HG03064 (cell line): ENCODE measurements at regions not wholly inside any gene's neighbourhood (a gene's known extent, or its start where the extent isn't known, plus 50 kb on each side); places are given as distances from the start of the nearest gene placed in this dataset.
"Not testable (repeated sequence)": the region's sequence is repeated elsewhere in the genome, so short reads cannot be mapped to it uniquely, and the experiment has no call there.

Experiments
- ATAC-seq: cut with Tn5 transposase; IDR thresholded peaks from one replicate; pipeline ENCODE4 v1.9.1; 2021; ENCODE audit warnings: low read depth; ENCODE audit not compliant: unreplicated experiment

DNA sequence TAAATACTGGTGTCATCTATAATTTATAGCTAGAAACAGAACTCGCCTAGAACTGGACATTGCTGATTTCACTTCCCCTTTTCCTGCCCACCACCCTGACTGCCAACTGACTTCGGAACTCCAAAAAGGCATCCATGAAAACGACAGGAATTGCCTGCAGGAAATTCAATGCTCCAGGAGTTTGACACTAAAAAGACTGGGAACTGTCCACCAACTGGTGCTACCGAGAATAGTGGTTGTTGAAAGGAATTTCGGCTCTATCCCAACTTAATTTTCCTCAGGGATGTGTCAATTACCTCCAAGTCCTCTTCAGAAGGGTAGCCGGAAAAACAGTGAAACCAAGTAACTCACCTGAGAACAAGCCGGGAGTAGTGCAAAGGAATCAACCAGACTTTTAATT lies 440.0 kb downstream of the PRELID2 start:
- not testable (repeated sequence) for ATAC-seq

GRCh38 chr5:145393426-145393825 lies 441.7 kb downstream of the PRELID2 start:
- no peak for ATAC-seq

- no peak for ATAC-seq
Observed at GRCh38 chr5:145389047-145389446, 446.1 kb downstream of the PRELID2 start.

GRCh38 chr5:145385276-145385675 lies 449.9 kb downstream of the PRELID2 start:
- ATAC-seq, result no peak

DNA sequence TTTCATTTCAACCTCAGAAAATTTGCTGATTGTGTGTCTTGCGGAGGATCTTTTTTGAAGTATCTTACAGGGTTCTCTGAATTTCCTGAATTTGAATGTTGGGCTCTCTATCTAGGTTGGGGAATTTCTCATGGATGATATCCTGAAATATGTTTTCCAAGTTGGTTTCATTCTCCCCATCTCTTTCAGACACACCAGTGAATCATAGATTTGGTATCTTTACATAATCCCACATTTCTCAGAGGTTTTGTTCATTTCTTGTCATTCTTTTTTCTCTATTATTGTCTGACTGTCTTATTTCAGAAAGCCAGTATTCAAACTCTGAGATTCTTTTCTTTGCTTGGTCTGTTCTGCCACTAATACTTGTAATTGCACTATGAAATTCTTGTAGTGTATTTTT lies 456.9 kb downstream of the PRELID2 start:
- ATAC-seq, result no peak

GRCh38 chr5:145375521-145375920 lies 459.6 kb downstream of the PRELID2 start:
- no peak for ATAC-seq

- ATAC-seq, result no peak
Observed at GRCh38 chr5:145365464-145365863, 469.7 kb downstream of the PRELID2 start.

DNA sequence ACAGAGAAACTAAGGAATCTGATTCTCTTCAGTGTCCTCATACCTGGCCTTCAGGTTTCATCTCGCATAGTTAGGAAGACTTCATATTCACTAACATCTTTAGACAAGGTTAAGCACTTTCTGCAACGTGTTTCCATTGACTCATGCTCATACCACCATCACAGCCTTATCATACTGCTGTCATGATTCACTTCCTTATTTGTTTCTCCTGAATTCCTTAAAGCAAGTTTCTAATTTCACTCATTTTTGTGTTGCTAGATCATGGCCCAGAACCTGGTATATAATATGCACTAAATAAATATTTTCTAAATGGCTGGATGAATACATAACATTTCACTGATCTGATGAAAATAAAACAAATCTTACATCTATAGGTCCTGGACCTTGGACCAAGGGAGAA lies 472.9 kb downstream of the PRELID2 start:
- ATAC-seq, result no peak

DNA sequence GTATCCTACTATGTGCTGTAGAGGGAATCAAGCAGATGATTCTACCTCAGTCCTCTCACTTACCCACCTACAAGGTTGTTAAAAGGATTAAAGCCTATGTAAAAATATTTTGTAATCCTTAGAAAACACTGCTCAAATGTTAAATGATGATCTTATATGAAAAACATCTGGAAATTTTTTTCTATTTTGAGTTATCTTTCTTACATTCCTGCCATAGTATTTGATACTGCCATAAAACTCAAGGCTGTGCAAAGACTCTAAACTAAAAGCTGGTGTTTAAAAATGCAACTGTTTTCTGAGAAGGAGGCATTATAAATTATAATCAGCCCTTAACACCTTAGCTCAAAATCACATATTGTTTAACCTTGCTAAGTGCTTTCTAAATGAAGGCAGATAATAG lies 474.2 kb downstream of the PRELID2 start:
- ATAC-seq, result no peak

DNA sequence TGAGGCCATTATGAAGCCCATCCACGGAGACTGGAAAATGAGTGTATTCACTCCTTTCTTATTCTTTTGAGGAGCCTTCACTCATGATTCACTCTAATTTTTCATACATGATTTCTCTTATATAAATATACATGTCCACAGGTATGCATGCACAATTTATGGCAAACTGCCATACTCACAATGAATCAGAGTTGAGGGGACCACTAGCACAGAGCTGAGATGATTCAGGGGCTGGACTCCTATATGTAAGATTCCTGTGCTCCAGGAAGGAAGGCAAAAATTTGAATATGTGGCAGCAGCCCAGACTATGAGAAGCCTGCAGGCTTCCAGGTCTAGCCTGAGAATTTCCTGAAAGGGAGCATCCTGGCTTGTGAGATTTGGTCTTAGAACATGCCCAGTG lies 484.6 kb downstream of the PRELID2 start:
- ATAC-seq, result no peak

DNA sequence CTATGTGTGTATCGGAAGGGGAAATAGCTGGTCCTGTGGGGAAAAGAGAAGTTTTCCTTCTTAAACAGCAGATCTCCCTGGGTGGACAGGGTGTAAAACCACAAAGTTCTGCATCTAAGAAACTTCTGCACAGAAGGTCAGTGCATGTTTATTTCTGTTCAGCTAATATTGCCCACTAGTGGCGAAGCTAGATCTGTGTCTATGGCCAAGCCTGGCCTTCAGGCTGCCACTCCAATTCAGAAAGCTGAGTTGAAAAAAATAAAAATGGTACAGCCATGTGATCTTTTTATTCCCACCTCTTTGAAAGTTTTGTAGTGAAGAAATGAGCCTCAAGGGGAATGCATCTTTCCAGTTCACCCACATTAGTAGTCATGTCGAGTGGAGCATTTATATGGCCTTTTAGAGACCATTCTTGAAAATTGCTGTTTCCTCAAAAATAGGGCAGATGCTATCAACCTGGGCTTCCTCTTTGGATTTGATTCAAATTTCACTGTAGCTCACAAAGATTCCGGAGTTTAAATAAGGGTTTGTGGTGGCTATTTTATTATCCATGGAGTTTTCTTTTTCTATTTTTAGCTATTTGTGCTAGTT lies 488.0 kb downstream of the PRELID2 start:
- ATAC-seq, result no peak

DNA sequence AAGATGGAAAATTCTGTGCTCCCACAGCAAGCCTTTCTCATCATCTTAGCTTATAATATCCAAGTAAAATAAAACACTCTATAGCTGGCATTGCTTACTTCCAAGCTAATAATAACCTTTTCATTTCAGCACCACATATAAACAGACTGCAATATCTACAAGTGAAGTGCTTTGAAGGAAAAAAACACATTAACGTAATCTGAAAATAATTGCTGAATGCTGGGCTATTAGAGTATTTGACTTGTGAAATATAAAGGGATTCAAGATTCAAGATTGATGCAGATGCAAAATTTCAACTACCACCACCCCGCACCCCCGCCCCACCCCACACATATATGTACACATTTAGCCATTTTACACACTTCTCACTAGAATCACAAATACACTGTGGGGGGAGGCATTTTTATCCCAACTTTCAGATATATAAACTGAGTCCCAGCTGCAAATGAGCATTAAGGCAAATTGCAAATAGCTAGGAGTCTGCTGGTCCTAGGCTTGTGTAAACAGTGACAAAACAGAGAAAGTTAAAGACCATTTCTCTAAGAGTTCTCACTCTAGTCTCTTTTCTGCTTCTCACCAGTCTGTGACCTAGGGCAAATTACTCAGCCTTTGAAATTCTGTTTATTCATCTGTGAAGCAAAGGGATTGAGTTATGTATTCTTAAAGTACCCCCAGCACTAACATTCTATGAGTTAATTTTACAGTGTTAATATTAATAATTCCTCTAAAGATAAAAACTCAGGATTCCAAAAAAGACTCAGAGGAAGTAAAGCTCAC lies 489.4 kb downstream of the PRELID2 start:
- ATAC-seq, result no peak

GRCh38 chr5:145341842-145342241 lies 493.3 kb downstream of the PRELID2 start:
- no peak for ATAC-seq

DNA sequence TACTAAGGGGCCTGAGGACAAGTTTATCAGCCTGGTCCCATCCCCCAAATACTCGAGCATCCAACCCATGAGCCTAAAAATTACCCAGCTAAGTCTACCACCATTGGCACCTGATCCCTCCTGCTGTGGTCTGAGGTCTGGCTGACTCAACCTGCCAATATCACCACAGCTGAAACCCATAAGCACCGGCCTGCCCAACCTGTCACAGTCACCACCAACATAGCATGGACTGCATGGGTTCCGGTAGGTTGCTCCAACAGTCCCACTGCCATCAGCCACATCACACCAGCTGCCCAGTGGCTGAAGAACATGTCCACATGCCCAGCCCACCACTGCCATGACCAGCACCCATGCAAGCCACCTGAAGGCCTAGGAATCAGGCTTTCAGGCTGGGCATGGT lies 495.0 kb downstream of the PRELID2 start:
- no peak for ATAC-seq

- ATAC-seq, result no peak
Observed at GRCh38 chr5:145324767-145325479, 510.2 kb downstream of the PRELID2 start.

- no peak for ATAC-seq
Observed at GRCh38 chr5:145324101-145324500, 511.0 kb downstream of the PRELID2 start.

DNA sequence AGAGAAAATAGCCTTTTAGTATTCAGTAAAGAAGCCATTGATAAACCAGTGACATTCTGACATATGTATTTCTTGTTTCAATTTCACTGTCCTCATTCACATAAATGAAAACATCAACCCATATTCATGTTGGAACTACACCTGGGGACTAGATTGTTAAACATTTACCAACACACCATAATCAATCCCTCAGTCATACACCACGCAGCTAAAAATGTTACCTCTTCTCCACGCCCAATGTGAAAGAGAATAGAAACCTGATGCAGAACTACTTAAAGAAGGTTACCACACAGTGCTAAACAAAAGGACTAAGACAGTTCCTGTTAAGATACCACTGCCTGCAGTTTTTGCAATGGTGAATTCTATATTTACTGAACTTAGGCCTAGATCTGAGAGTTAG lies 518.9 kb downstream of the PRELID2 start:
- ATAC-seq, result no peak

DNA sequence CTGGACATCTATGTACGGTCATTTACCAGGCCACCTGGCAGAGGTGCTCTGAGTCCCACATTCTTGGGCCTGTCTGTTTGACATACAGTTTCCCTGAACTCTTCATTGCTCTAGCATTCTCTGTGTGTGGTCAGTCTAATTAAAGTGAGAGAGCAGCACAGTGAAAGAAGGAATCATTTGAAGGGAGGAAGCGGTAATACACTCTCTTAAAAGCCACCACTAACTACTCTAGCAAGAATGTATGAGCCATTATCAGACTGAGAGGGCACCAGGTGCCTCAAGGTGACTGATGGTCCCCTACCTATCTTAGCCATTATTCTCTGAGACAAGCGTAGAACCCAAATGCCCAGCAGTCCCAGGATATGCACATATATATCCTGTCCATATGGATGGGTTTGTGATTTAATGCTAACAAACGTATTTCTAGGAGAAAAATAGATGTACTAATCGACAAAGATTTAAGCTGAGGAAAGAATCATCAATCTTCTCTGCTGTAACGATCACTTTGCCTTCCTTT lies 527.2 kb downstream of the PRELID2 start:
- ATAC-seq, result no peak

DNA sequence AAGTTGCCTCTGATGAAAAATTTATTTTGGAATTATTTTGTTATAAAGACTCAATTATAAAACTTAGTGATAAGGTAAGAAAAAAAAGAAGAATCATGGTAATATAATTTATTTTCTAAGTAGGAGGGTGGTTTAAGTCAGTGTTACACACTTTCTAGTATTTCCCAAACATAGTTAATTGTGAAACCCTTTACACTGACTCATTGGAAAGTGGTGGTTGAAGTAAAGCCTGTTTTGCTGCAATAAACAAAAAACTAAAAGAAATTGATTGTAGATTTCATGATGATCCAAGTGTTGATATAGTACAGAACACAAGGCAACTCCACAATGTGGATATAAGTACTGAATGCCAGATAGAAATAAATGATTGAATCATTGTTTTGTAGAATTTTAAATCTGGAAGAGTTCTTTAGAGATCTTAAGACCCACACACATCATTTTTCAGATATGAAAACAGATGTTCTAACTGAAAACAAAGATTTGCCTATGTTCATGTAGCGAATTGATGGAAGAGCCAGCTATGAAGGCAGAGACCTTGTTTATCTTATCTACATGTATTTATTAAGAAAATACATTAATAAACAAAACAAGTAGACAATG lies 539.8 kb downstream of the PRELID2 start:
- ATAC-seq, result no peak

DNA sequence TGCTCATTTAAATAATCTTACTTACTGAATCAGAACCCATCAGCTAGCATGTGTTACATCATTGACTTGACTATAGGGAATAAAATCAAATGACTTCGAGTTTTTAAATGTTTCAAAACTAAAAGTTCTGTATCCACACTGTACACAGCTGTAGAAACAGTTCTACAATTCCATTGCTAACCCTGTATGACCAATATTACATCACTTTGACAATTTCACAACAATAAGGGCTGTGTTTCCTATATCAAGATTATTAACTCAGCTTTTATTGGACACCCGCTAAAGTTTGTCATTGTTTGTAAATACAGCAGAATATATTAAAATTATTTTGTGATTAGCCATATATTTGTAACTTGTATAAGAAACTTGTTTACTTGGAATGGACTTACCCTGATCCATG lies 540.8 kb downstream of the PRELID2 start:
- no peak for ATAC-seq

GRCh38 chr5:145293716-145294115 lies 541.4 kb downstream of the PRELID2 start:
- ATAC-seq, result no peak
